ENCODE measurements at regions not wholly inside any gene's neighbourhood (a gene's known extent, or its start where the extent isn't known, plus 50 kb on each side); places are given as distances from the start of the nearest gene placed in this dataset.

DNA sequence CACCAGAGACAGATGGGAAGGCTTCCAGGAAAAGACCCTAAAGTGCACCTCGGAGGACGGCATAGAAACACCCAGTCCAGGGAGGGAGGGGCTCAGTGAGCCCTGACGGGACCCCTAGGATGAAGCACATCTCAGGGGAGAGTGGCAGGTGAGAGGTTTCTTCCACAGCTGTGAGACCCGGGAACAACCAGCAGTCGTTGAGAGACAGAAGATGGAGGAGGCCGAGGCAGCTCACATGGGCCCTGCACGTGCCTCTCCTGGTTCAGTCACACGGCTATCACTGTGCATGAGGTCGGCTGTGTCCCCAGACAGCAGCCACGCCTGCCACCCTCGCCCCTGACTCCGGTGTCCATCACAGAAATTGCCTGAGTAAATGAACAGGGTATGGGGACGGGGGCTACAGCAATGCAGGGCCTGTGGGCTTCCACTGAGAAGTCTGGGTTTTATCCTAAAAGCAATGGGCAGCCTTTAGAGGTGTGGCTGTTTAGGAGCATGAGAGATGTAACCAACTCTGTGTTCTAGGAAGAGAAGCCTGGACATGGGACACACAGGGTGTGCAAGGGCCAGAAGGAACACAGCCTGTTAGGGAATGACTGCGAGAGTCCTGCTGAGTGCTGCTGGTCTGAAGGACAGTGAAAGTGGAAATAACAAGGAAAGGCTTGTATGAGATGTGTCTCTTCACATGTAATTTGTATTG lies 102.0 kb downstream of the TMEM18 start:
- ATAC-seq = no peak

DNA sequence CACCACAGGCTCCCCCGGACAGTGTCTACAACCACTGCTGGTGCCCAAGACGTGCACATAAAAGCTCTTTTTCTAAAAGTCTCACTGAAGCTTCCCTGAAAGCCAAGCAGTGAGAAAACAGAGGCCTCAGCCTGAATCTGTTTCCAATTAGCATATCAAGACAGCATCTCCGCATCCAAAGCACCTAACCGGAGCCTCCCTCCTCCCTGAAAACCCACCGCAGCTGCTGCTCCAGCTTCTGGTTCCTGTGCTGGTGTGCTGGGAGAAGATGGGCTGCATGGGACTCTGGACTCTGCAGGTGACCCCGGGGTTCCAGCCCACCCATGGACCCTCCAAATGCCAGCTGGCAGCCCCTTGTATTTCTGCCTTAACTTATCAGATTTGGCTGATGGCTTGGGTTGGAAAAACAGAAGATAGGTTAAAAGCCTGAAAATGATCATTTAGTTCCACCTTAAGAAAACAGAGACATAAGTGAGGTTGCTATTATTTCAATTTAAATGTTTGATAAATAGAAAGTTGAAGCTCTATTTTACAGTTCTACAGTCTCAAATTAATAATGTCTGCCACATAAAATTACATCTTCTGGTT lies 103.3 kb downstream of the TMEM18 start:
- ATAC-seq = no peak

DNA sequence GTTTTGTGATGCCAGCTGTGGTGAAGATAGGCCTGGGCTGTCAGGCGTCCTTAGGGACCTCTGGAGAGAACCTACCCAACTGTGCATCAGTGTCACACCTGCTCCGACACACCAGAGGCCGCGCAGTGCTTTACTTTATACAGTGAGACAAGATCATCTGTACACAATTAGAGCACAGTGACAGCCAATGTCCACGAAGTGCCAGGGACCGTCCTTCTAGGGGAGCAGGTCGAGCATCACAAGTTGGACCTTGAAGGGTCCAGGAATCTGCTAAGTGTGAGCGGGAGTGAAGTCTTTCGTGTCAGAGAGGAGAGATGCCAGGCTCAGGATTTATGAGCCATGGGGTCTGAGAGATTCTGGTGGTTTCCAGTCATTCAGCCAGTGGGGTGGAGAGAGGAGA lies 104.2 kb downstream of the TMEM18 start:
- ATAC-seq = no peak

GRCh38 chr2:569681-570080 lies 107.5 kb downstream of the TMEM18 start:
- ATAC-seq = no peak

GRCh38 chr2:568639-569235 lies 108.5 kb downstream of the TMEM18 start:
- no peak for ATAC-seq

- ATAC-seq = peak; percentile 83
Observed at GRCh38 chr2:567865-568638, 109.2 kb downstream of the TMEM18 start.

DNA sequence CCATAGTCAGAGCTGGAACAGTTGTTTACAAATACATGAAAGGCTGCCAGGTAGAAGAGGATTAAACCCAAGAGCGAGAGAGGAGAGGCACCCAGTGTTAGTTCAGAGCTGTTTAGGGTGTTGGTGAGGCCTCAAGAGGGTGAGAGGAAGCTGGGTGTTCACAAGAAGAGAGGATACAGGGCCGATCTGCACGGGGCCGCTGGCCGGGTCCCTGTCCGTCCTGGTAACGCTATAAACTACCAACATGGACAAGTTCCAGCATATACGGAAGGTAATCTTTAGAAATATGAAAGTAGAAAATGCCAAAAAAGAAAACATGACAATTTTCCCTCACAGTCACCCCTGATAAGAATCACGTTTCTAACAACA lies 109.7 kb downstream of the TMEM18 start:
- no peak for ATAC-seq

DNA sequence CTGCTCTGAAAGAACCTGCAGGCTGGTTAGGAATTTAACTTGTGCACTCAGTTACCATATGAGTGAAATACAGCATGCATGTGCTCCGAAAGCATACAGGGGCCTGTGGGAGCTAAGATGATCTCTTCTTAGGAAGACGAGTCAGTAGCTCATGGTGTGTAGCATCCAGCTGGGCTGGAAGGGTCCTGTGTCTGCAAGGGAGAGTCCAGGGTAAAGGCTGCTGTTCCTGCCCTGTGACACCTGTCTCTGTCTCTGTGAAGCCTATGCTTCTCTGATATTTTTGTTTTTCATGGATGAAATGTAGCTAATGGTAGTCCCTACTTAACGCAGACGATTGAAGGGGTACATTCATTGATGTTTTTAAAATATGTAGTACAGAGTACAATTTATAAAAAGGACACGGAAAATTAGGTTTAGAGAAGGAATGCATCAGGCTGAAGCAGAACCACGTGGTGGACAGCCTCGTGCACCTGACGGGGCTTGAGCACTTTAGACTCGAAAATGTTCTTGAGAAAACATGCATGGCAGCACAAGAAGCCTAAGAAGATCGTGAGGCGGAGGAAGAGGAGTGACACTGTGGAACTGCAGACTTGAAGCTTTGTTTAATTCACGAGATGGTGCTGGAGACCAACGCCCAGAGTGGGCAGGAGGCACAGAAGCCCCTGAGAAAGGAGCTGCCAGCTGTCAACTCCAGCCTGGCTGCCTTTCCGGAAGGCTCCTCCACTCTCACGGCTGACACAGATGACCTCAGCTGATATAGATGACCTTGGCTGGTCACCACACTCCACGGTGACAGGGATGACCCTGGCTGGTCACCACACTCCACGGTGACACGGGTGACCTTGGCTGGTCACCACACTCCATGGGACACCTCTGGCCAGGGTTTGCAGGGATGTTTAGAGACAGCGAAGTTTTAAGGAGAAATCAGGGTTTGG lies 110.6 kb downstream of the TMEM18 start:
- ATAC-seq = no peak

DNA sequence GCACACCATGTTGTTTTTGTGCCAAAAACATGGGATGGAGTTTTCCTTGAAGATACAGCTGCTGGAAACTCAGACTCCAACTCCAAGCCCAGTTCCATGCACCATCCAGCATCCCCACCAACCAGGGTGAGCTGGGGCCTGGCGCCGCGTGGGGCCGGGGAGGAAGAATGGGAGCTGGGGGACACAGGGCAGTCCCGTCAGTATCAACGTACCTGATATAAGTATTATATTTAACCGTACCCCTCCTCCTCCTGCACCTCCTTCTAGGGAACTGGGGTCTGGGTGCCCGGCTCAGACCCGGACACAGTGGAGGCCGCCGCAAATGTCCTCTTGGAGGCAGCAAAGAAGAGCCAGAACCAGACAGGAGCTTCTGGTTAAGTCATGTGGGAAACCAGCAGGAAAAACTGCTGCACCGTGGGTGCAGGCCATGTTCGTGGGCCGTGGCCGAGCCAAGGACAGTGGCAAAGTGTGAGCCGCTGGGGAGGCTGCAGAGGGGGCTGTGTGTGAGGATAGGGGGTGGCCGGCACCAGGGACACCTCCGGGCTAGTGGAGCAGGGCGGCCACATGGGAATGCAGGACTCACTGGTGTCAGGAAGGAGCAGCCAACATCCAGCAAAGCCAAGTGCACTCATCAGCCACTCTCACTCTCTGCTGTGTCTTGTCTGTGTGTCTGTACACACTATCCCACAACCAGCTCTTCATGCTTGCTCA lies 112.6 kb downstream of the TMEM18 start:
- ATAC-seq = no peak

DNA sequence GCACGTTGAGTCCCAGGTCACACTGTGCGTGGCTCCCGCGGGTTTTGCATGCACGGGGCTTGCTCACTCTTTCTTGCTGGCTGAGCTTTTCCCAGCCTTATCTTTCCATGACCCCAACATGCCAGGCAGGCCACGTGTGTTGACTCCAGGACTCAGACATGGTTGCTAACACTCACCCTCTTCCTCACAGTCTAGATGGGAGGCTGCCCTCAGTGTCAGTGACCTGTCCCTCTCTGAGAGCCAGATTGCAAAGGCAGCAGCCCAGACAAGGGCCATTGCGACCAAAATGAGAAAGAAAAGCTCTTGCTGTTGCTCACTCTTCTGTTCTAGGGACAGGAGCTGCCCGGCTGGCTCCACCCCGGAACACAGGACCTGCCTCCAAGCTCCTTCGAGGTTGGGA lies 113.7 kb downstream of the TMEM18 start:
- no peak for ATAC-seq

DNA sequence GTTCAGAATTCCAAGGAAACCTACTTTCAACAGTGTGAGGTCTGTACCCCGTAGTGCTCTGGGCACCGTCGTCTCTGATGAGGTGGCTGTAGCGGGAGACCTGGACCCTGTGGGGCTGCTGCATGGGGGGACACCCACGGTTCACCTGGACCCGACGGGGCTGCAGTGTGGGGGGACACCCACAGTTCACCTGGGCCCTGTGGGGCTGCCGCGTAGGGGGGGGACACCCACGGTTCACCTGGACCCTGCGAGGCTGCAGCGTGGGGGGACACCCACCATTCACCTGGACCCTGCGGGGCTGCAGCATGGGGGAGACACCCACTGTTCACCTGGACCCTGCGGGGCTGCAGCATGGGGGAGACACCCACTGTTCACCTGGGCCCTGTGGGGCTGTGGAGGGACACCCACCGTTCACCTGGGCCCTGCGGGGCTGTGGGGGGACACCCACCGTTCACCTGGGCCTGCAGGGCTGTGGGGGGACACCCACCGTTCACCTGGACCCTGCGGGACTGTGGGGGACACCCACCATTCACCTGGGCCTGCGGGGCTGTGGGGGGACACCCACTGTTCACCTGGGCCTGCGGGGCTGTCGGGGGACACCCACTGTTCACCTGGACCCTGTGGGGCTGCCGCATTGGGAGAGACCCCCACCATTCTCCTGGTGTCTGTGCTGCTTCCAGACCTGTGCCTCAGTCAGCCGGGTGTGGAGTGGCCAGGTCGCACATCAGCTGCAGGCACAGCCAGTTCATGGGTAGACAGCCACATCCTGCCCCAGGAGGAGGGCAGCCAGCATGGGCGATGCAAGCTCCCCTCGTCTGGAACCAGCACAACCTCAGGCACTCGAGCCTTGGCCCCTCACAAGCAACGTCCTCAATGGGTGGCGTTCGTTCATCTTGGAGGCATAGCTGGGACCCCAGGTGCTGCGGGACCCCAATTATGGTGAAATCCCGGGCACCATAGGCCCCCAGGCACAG lies 114.5 kb downstream of the TMEM18 start:
- ATAC-seq = no peak

- no peak for ATAC-seq
Observed at GRCh38 chr2:558879-559278, 118.3 kb downstream of the TMEM18 start.

DNA sequence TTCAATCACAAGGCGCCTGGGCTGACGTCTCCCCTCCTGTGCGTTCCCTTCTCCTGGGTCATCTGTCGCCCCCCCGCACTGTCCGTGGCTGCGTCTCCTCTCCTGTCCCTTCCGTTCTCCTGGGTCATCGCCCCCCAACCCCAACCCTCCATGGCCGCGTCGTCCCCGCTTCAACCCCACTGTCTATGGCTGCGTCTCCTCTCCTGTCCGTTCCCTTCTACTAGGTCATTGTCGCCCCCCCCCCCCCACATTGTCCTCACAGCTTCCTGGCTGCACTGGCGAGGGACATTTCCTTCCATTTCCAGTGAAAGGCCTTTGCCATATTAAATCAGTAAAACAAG lies 118.9 kb downstream of the TMEM18 start:
- ATAC-seq = no peak

DNA sequence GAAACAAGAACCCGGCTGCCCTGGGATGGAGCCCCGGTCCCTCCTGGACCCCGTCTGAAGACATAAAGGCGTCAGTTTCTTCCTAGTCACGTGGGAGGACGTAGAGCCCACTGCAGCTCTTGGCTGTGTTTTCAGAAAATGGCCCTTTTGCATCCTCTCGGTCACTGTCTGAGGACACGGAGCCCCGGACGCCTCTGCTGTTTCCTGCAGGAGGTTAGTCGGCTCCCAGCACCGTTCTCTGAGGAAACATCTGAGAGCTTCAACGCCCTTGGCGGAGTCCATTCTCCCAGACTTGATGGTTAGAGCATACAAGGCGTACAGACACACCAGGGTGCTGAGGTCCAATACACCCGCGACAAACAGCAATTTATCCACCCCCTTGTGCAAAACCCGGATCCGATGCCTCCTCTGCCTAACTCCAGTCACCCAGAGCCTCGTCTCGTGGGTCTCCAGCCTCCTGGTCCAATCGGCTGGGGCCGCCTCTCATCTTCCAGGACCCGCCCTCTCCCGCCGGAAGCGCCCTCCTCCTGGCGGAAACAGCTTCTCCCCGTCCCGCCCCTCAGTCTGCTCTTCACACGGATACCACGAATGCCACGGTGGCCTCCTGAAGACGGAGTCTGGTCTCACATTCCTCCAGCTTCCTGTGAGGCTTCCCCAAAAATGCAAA lies 119.4 kb downstream of the TMEM18 start:
- no peak for ATAC-seq

DNA sequence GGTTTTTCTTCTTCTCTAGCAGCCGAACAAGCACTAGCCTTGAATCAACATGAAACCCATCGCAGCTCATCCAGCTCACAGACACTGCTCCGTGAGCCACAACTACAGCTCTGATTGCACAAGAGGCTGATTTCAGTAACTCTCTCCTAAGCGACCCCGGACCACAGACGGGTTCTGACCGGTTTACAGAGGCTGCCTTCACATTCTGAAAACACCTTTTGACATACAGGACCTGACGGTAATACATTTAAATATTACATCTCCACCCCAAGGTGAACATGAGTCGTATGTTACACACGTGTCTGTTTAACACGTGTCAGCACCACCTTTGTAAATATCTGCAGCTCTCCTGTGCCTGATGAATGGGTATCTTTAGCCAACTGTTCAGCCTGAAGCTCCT lies 120.7 kb downstream of the TMEM18 start:
- ATAC-seq = no peak

DNA sequence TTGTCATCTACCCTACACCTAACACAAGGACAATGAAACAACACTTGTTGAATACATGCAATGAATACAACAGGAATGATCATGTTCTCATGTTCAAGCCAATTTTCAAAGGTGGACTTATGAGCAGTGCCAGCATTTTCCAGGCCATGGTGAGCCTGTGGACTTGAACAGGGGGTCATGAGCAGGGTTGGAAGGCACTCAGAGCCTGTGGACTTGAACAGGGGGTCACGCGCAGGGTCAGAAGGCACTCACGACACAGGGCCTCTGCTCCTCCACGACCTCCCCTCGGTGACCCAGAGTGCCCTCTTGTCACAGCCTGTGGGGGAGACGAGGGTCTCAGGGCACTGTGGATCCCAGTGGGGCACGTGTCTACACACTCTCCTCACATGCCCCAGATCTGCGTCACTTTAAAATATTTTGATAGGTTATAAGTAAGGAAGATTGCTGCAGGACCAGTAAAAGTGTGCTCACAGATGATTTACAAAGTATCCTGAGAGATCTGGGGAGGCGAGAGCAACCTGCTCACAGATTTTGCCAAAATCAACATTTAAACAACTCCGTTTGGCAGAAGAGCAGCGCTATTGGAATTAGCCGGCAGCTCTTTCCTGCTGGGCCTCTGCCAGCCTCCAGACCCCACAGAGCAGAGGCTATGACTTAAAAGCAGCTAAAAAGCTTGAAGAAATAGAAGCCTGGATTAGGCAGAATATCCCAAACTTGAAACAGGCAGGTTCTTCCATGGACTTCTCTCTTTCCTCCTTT lies 121.9 kb downstream of the TMEM18 start:
- ATAC-seq = no peak

GRCh38 chr2:554444-554843 lies 122.8 kb downstream of the TMEM18 start:
- ATAC-seq = no peak

- no peak for ATAC-seq
Observed at GRCh38 chr2:552906-553305, 124.3 kb downstream of the TMEM18 start.

DNA sequence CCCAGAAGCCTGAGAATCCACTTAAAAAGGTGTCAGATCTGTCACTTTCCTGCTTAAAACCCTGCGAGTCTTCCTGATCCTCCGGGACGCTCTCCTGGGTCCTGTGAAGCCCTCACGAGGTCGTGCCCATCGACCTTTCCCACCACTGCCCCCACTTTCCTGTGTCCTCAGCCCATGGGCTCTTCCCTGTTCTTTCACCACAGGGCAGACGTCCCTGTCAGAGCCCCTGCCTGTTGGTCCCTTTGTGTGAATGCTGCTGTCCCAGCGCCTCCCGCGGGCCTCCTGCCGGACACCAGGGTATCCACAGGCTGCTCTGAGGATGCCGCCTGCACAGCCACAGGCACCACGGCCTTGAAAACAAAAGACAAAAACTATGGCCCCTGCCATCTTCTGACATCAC lies 125.6 kb downstream of the TMEM18 start:
- ATAC-seq = no peak

All from esophagus mucosa (tissue), 1 donor.